Lung (tissue), 11 donors: ENCODE measurements at regions not wholly inside any gene's neighbourhood (a gene's known extent, or its start where the extent isn't known, plus 50 kb on each side); places are given as distances from the start of the nearest gene placed in this dataset.

ENCODE experiments used
- ATAC-seq: fragments of 200-7000 bp; cut with Tn5 transposase; one replicate; pipeline ENCODE4 v1.9.1; 2020; ENCODE audit warnings: moderate number of reproducible peaks; ENCODE audit not compliant: insufficient read depth, low FRiP score
- DNase-seq, 3 donors: peaks; one replicate each; pipeline ENCODE4 v3.0.0-alpha.2; 2013 to 2017
- H3K27ac ChIP-seq, 2 donors: one replicate each; pipeline ENCODE4 v1.5.1; 2013; ENCODE audit warnings: mild to moderate bottlenecking in 2 of 2, moderate library complexity in 2 of 2, control low read depth in 1 of 2, inconsistent platforms in 1 of 2, low read depth in 1 of 2, low read length in 1 of 2
- H3K27me3 ChIP-seq, 3 donors: one replicate each; pipeline ENCODE4 v1.5.1; 2013; ENCODE audit warnings: low read length in 2 of 3; ENCODE audit not compliant: control insufficient read depth in 3 of 3, insufficient read depth in 3 of 3
- H3K36me3 ChIP-seq, 4 donors: one replicate each; pipeline ENCODE4 v1.5.1; 2013; ENCODE audit warnings: low read length in 4 of 4, mild to moderate bottlenecking in 1 of 4, moderate library complexity in 1 of 4; ENCODE audit not compliant: control insufficient read depth in 4 of 4, insufficient read depth in 4 of 4
- H3K4me1 ChIP-seq, 5 donors: one replicate each; pipeline ENCODE4 v1.5.1; 2013; ENCODE audit warnings: low read length in 5 of 5, mild to moderate bottlenecking in 2 of 5, moderate library complexity in 1 of 5; ENCODE audit not compliant: control insufficient read depth in 5 of 5, insufficient read depth in 5 of 5
- H3K4me3 ChIP-seq: one replicate; pipeline ENCODE4 v1.5.1; 2013; ENCODE audit warnings: mild to moderate bottlenecking, control low read depth, moderate library complexity
- H3K9ac ChIP-seq, 2 donors: one replicate each; pipeline ENCODE4 v1.5.1; 2013; ENCODE audit warnings: low read length in 2 of 2, control low read depth in 1 of 2; ENCODE audit not compliant: insufficient read depth in 1 of 2
- H3K9me3 ChIP-seq, 4 donors: one replicate each; pipeline ENCODE4 v1.5.1; 2013; ENCODE audit warnings: low read length in 3 of 4, mild to moderate bottlenecking in 1 of 4, moderate library complexity in 1 of 4; ENCODE audit not compliant: control insufficient read depth in 4 of 4, insufficient read depth in 3 of 4
- WGBS, 2 donors: extraction: QIAGEN DNeasy Blood & Tissue Kit; methylation state at CpG; one replicate each; pipeline ENCODE4 v1.1.7; 2013; 5-methylcytosine and 5-hydroxymethylcytosine counted together
- TF ChIP-seq, protein P1 (sequence below): IDR thresholded peaks from 2 replicates; pipeline ENCODE4 v1.5.1; 2012; ENCODE audit warnings: mild to moderate bottlenecking; ENCODE audit errors: control extremely low read depth, extremely low read depth
- donor health status: control.
- donor health status: control.
- donor health status: Bipolar disorder and iron deficiency.
- donor health status: healthy.
- donor health status: DM: yes; HTN: yes; CAD: no.

DNA sequence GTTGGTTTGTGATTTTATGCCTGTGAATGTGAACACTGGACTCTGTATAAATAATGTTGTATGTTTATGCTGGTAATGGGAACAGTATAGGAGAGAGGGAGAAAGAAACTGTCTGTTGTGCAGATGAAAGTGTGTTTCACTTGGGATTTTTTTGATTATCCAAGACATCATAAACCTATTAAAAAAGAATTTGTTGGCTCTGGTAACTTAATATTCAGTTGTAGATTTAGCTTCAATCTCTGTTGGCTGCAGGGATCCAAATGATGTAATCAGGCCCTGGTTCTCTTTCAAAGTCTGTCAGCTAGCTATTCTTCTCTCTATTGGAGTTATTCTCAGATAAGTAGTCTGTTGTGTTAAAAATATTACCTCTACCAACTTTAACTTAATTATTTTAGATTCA, 168.8 kb upstream of the RHOBTB1 start:
- H3K36me3 ChIP-seq, result no peaks in the 10 kb centered on the region
- no peaks in the 10 kb centered on the region for H3K27me3 ChIP-seq
- TF ChIP-seq, protein P1, sequence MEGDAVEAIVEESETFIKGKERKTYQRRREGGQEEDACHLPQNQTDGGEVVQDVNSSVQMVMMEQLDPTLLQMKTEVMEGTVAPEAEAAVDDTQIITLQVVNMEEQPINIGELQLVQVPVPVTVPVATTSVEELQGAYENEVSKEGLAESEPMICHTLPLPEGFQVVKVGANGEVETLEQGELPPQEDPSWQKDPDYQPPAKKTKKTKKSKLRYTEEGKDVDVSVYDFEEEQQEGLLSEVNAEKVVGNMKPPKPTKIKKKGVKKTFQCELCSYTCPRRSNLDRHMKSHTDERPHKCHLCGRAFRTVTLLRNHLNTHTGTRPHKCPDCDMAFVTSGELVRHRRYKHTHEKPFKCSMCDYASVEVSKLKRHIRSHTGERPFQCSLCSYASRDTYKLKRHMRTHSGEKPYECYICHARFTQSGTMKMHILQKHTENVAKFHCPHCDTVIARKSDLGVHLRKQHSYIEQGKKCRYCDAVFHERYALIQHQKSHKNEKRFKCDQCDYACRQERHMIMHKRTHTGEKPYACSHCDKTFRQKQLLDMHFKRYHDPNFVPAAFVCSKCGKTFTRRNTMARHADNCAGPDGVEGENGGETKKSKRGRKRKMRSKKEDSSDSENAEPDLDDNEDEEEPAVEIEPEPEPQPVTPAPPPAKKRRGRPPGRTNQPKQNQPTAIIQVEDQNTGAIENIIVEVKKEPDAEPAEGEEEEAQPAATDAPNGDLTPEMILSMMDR, result no peak
- no peak overlapping the region for H3K9ac ChIP-seq
- H3K4me3 ChIP-seq, result no peak overlapping the region
- DNase-seq, result peak in 2 of 3 donors; percentile 26 to 41
- no peaks in the 10 kb centered on the region for H3K9me3 ChIP-seq
- ATAC-seq, result no peak
- no peak overlapping the region for H3K27ac ChIP-seq
- peaks cover 0 to 19% (median 0%) of the 10 kb centered on the region in 5 donors for H3K4me1 ChIP-seq

DNA sequence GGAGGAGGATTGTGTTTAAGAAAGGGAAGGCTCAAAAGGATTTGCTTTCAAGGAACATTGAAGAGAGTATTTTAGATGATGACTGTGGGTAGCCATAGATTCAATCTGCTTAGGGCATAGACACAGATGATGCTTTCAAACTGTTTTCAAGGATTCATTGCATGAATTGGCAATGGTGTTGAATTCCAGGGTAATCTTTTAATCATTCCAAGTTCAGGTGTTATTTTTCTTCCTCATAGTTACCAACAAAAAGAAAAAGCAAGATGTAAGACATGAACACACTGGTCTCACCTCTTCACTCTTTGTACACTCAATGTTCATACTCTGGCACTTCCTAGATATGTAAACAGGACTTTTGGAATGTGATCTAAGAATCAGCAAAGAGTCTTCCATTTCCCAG, 167.0 kb upstream of the RHOBTB1 start:
- Histone ChIP-seq H3K27ac (no peak overlapping the region), H3K4me3 (no peak overlapping the region), H3K9me3 (no peaks in the 10 kb centered on the region), H3K27me3 (no peaks in the 10 kb centered on the region), H3K4me1 (peaks cover 0 to 19% (median 0%) of the 10 kb centered on the region in 5 donors), H3K9ac (no peak overlapping the region), H3K36me3 (no peaks in the 10 kb centered on the region)
- no peak for DNase-seq
- no peak for ATAC-seq
- TF ChIP-seq, protein P1, result no peak

DNA sequence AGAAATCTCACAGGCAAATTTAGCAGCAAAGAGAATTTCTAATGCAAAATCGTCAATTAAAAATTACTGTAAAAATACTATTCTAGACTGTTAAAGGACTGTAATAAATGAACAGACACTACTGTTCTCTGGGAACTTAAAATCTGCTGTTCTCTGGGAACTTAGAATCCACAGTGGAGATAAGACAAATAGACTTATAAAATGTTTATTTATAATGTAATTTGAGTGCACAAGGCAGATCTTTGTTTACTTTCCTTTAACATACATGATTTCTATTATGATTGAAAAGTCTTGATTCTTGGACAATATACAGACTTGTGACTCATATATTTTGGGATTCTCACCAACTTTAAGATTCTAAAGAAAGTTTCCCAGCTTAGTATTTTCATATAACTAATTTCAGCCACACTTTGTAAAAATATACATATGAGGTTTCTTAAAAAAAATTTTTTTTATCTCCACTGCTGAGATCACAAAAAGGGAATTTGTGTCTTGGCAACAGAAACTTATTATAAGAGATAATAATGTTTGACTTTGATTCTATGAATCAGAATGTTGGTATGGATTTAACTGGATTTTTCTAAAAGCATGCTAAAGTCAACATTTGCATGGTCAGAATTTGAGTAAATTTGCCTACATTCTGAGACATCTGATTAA, 166.3 kb upstream of the RHOBTB1 start:
- H3K36me3 ChIP-seq, result no peaks in the 10 kb centered on the region
- H3K4me3 ChIP-seq, result no peak overlapping the region
- whole genome bisulfite sequencing, 2 donors, result 84 to 90% methylated on average over 1 of the region's 1 CpG
- H3K27ac ChIP-seq, result no peak overlapping the region
- peaks cover 0 to 19% (median 0%) of the 10 kb centered on the region in 5 donors for H3K4me1 ChIP-seq
- H3K9ac ChIP-seq, result no peak overlapping the region
- no peaks in the 10 kb centered on the region for H3K9me3 ChIP-seq
- ATAC-seq, result no peak
- TF ChIP-seq, protein P1, result no peak
- H3K27me3 ChIP-seq, result no peaks in the 10 kb centered on the region
- DNase-seq, result peak in 2 of 3 donors; percentile 48 to 54

DNA sequence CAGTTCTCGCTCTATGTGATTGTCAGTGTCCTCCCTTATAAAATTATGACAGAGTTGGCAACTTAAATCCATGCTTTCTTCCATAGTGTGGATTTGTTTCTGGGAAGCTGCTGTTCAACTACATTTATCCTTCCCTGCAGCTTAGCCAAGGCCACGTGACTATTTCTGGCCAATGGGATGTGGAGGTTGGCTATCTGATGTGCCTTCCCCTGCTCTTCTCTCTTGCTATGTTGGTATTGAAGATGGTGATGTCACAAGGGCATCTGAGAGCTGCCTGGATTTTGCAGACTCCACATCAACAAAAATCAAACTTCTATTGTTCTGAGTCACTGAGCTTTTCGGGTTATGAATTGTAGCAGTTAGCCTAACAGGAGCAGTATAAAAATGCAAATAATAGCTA, 164.9 kb upstream of the RHOBTB1 start:
- WGBS, 2 donors, result 95 to 97% methylated on average over 3 of the region's 3 CpGs

More for the DNA sequence above, 164.9 kb upstream of the RHOBTB1 start:
- Histone ChIP-seq H3K4me1 (peaks cover 0 to 19% (median 0%) of the 10 kb centered on the region in 5 donors), H3K36me3 (no peaks in the 10 kb centered on the region), H3K4me3 (no peak overlapping the region), H3K9me3 (no peaks in the 10 kb centered on the region), H3K27me3 (no peaks in the 10 kb centered on the region), H3K27ac (no peak overlapping the region), H3K9ac (no peak overlapping the region)
- no peak for ATAC-seq
- TF ChIP-seq, protein P1, result no peak
- DNase-seq, result no peak
